H9 (cell line): ENCODE measurements at regions not wholly inside any gene's neighbourhood (a gene's known extent, or its start where the extent isn't known, plus 50 kb on each side); places are given as distances from the start of the nearest gene placed in this dataset.

Source experiments
- DNase-seq: peaks from one replicate; pipeline ENCODE4 v3.0.0-alpha.2; 2017
- H2AFZ ChIP-seq: one replicate; pipeline ENCODE4 v1.6.1; 2013; ENCODE audit warnings: mild to moderate bottlenecking, low read length, control low read depth, moderate library complexity
- H2AK5ac ChIP-seq: 2 replicates; pipeline ENCODE4 v1.6.1; 2013; ENCODE audit warnings: low read length, control low read depth, mixed read lengths; ENCODE audit not compliant: insufficient read length
- H2BK120ac ChIP-seq: one replicate; pipeline ENCODE4 v1.6.1; 2013; ENCODE audit warnings: low read depth, mild to moderate bottlenecking, low read length, control low read depth, inconsistent platforms; ENCODE audit not compliant: poor library complexity, severe bottlenecking
- H2BK12ac ChIP-seq: 2 replicates; pipeline ENCODE4 v1.6.1; 2013; ENCODE audit warnings: low read length, control low read depth, mixed read lengths, low read depth; ENCODE audit not compliant: insufficient read length
- H2BK15ac ChIP-seq: 2 replicates; pipeline ENCODE4 v1.6.1; 2013; ENCODE audit warnings: low read depth, low read length, control low read depth
- H2BK20ac ChIP-seq: one replicate; pipeline ENCODE4 v1.6.1; 2013; ENCODE audit warnings: low read depth, mild to moderate bottlenecking, low read length, control low read depth, inconsistent platforms; ENCODE audit not compliant: poor library complexity, severe bottlenecking
- H2BK5ac ChIP-seq: 2 replicates; pipeline ENCODE4 v1.6.1; 2013; ENCODE audit warnings: low read length, control low read depth, mixed read lengths; ENCODE audit not compliant: insufficient read length
- H3K14ac ChIP-seq: 2 replicates; pipeline ENCODE4 v1.6.1; 2013; ENCODE audit warnings: low read length, control low read depth; ENCODE audit not compliant: insufficient read depth
- H3K18ac ChIP-seq: 2 replicates; pipeline ENCODE4 v1.6.1; 2013; ENCODE audit warnings: low read depth, mild to moderate bottlenecking, mixed read lengths, low read length, control low read depth; ENCODE audit not compliant: insufficient read length
- H3K23ac ChIP-seq: 2 replicates; pipeline ENCODE4 v1.6.1; 2013; ENCODE audit warnings: low read length, control low read depth, mixed read lengths, low read depth; ENCODE audit not compliant: insufficient read length
- H3K23me2 ChIP-seq: 2 replicates; pipeline ENCODE4 v1.6.1; 2013; ENCODE audit warnings: low read depth, mild to moderate bottlenecking, mixed read lengths, low read length, control low read depth; ENCODE audit not compliant: insufficient read length, poor library complexity, severe bottlenecking
- H3K27ac ChIP-seq: 2 replicates; pipeline ENCODE4 v1.5.1; 2013; ENCODE audit warnings: low read length, control low read depth, mixed read lengths, low read depth; ENCODE audit not compliant: insufficient read length
- H3K27me3 ChIP-seq: 2 replicates; pipeline ENCODE4 v1.6.1; 2013; ENCODE audit warnings: low read length, control low read depth, inconsistent platforms; ENCODE audit not compliant: insufficient read depth
- H3K4ac ChIP-seq: 2 replicates; pipeline ENCODE4 v1.6.1; 2013; ENCODE audit warnings: low read depth, mild to moderate bottlenecking, control low read depth, inconsistent platforms, low read length, moderate library complexity
- H3K4me1 ChIP-seq: 2 replicates; pipeline ENCODE4 v1.6.1; 2013; ENCODE audit warnings: low read length, control low read depth, inconsistent platforms; ENCODE audit not compliant: insufficient read depth
- H3K4me2 ChIP-seq: 2 replicates; pipeline ENCODE4 v1.6.1; 2013; ENCODE audit warnings: low read length, control low read depth, mixed read lengths; ENCODE audit not compliant: insufficient read length, insufficient read depth
- H3K56ac ChIP-seq: 2 replicates; pipeline ENCODE4 v1.6.1; 2013; ENCODE audit warnings: low read depth, mild to moderate bottlenecking, mixed read lengths, low read length, control low read depth; ENCODE audit not compliant: insufficient read length
- H3K79me1 ChIP-seq: 2 replicates; pipeline ENCODE4 v1.6.1; 2013; ENCODE audit warnings: low read depth, mild to moderate bottlenecking, moderate library complexity, low read length, control low read depth, inconsistent platforms; ENCODE audit not compliant: insufficient read depth, poor library complexity, severe bottlenecking
- H3K79me2 ChIP-seq: 2 replicates; pipeline ENCODE4 v1.6.1; 2013; ENCODE audit warnings: low read length, control low read depth, inconsistent platforms; ENCODE audit not compliant: insufficient read depth
- H3K9ac ChIP-seq: 2 replicates; pipeline ENCODE4 v1.6.1; 2013; ENCODE audit warnings: low read length, control low read depth, mixed read lengths; ENCODE audit not compliant: insufficient read length; ENCODE audit errors: extremely low read depth
- H3K9me3 ChIP-seq: one replicate; pipeline ENCODE4 v1.6.1; 2013; ENCODE audit warnings: low read depth, low read length, inconsistent platforms; ENCODE audit not compliant: control insufficient read depth
- H3T11ph ChIP-seq: one replicate; pipeline ENCODE4 v1.6.1; 2013; ENCODE audit warnings: mild to moderate bottlenecking, low read length, control low read depth, inconsistent platforms
- H4K20me1 ChIP-seq: one replicate; pipeline ENCODE4 v1.6.1; 2013; ENCODE audit not compliant: control insufficient read depth, insufficient read length, insufficient read depth
- H4K5ac ChIP-seq: 2 replicates; pipeline ENCODE4 v1.6.1; 2013; ENCODE audit warnings: low read depth, mild to moderate bottlenecking, mixed read lengths, low read length, control low read depth; ENCODE audit not compliant: insufficient read length
- H4K8ac ChIP-seq: replicated peaks from 2 replicates; pipeline ENCODE4 v1.6.1; 2013; ENCODE audit warnings: low read length, control low read depth, mixed read lengths, low read depth; ENCODE audit not compliant: insufficient read length
- H4K91ac ChIP-seq: 2 replicates; pipeline ENCODE4 v1.6.1; 2013; ENCODE audit warnings: low read depth, mild to moderate bottlenecking, moderate library complexity, mixed read lengths, low read length, control low read depth; ENCODE audit not compliant: insufficient read length
- H3K27ac Mint-ChIP-seq, 3 experiments: 2 replicates in 2 of 3; 3 replicates in 1 of 3; pipeline ENCODE4 v1.8.0; 2020 to 2021; ENCODE audit warnings: mixed read lengths in 3 of 3, mild to moderate bottlenecking in 1 of 3, moderate library complexity in 1 of 3
- H3K27me3 Mint-ChIP-seq: 2 replicates; pipeline ENCODE4 v1.8.0; 2021; ENCODE audit warnings: low read depth, mild to moderate bottlenecking, moderate library complexity, mixed read lengths
- H3K36me3 Mint-ChIP-seq, 3 experiments: 2 replicates in 2 of 3; 3 replicates in 1 of 3; pipeline ENCODE4 v1.8.0; 2020 to 2021; ENCODE audit warnings: low read depth in 3 of 3, mixed read lengths in 3 of 3; ENCODE audit not compliant: insufficient read depth in 1 of 3
- H3K4me1 Mint-ChIP-seq, 2 experiments: 2 replicates each; pipeline ENCODE4 v1.8.0; 2020; ENCODE audit warnings: mixed read lengths in 2 of 2
- H3K4me3 Mint-ChIP-seq, 2 experiments: 2 replicates in 1 of 2; 3 replicates in 1 of 2; pipeline ENCODE4 v1.8.0; 2020 to 2021; ENCODE audit warnings: mild to moderate bottlenecking in 2 of 2, mixed read lengths in 2 of 2, moderate library complexity in 1 of 2
- H3K9me3 Mint-ChIP-seq, 2 experiments: 2 replicates in 1 of 2; 3 replicates in 1 of 2; pipeline ENCODE4 v1.8.0; 2020; ENCODE audit warnings: mild to moderate bottlenecking in 2 of 2, mixed read lengths in 2 of 2, moderate library complexity in 1 of 2
- CTCF ChIP-seq: fragments of 200-600 bp; sonication (generic); conservative IDR thresholded peaks from 3 replicates; pipeline ENCODE4 v1.8.0; 2021; ENCODE audit warnings: antibody characterized with exemption, mild to moderate bottlenecking
- WGBS: extraction: QIAGEN DNeasy Blood & Tissue Kit; methylation state at CpG from one replicate; pipeline ENCODE4 v1.1.7; 2013; ENCODE audit warnings: missing lambda C conversion rate, low lambda C conversion rate, mixed read lengths; ENCODE audit not compliant: insufficient read length; ENCODE audit errors: extremely low coverage; 5-methylcytosine and 5-hydroxymethylcytosine counted together

DNA sequence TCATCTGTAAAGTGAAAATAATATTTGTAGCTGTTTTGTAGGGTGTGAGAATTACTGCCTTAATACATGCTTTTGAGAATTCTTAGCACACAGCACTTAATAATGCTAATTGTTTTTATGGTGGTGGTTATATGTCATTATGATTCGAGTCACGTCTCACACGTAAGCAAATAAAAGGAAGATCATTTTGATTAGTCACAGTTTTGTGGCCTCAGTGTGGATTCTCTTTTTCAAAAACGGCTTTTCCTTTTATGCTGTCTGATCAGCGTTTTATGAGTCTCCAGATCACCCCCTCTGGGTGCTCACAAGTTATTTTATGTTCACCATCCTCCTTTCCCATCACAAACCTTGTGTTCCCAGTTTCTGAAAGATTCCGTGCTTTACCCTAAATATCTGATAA lies 255.6 kb upstream of the CNTN4 start:
- Histone ChIP-seq H2BK15ac (no peak overlapping the region), H4K91ac (no peak overlapping the region), H3K4ac (no peak overlapping the region), H3K27me3 (no peaks in the 10 kb centered on the region), H3K79me2 (no peaks in the 10 kb centered on the region), H3K4me1 (no peaks in the 10 kb centered on the region), H3K9ac (no peak overlapping the region), H3K27ac (no peak overlapping the region), H2BK12ac (no peak overlapping the region), H4K20me1 (no peaks in the 10 kb centered on the region), H2AFZ (no peak overlapping the region), H3K23me2 (no peaks in the 10 kb centered on the region), H4K5ac (no peak overlapping the region), H3K4me2 (no peak overlapping the region), H4K8ac (no peak overlapping the region), H3K14ac (no peak overlapping the region), H2BK20ac (no peak overlapping the region), H3K23ac (no peak overlapping the region), H3K79me1 (no peaks in the 10 kb centered on the region), H3T11ph (no peak overlapping the region), H3K9me3 (no peaks in the 10 kb centered on the region), H2BK120ac (no peak overlapping the region), H3K56ac (no peak overlapping the region), H3K18ac (no peak overlapping the region), H2BK5ac (no peak overlapping the region), H2AK5ac (no peak overlapping the region)
- no peak for TF ChIP-seq CTCF
- no CpG with 5 or more reads among the region's 6 CpGs for WGBS
- no peak overlapping the region; a peak in 1 of 7 replicates for H3K27ac Mint-ChIP-seq
- H3K4me3 Mint-ChIP-seq = no peak overlapping the region
- H3K36me3 Mint-ChIP-seq = no peaks in the 10 kb centered on the region
- H3K27me3 Mint-ChIP-seq = no peaks in the 10 kb centered on the region
- no peak for DNase-seq
- H3K4me1 Mint-ChIP-seq = no peaks in the 10 kb centered on the region
- no peaks in the 10 kb centered on the region for H3K9me3 Mint-ChIP-seq
